ENCODE measurements at regions not wholly inside any gene's neighbourhood (a gene's known extent, or its start where the extent isn't known, plus 50 kb on each side); places are given as distances from the start of the nearest gene placed in this dataset.
A peak's percentile ranks its signal among the peaks of the same experiment; 100 is the strongest.

DNA sequence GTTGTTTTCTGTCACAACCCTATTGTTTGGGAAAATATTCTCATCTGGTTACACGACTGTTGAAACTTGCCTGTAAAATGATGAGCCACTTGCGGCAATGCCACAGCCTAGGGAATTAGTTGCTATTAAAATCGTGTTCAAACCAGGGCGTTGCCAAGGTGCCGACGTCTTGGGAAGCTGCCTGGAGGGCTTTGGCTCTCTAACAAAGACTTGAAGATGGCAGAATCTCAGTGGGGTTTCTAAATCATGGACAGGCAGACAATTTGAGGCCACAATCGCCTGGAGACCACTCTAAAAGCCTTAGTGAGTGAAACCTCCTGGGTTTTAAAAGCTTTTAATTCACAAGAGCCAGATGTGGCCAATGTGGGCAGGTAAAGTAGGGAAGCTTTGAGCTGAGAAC lies 117.2 kb upstream of the BMAL1 start:
- Histone ChIP-seq H3K9ac (no peak overlapping the region), H3K4me1 (no peaks in the 10 kb centered on the region), H3K27ac (no peak overlapping the region), H3K9me3 (peaks cover 12% of the 10 kb centered on the region), H3K4me2 (no peak overlapping the region), H3K4me3 (no peak overlapping the region), H3K36me3 (no peaks in the 10 kb centered on the region), H4K20me1 (no peaks in the 10 kb centered on the region), H3K27me3 (no peaks in the 10 kb centered on the region)
- TF ChIP-seq Cebpa-rat (IDR thresholded peaks at IDR 0.05), result no peak

DNA sequence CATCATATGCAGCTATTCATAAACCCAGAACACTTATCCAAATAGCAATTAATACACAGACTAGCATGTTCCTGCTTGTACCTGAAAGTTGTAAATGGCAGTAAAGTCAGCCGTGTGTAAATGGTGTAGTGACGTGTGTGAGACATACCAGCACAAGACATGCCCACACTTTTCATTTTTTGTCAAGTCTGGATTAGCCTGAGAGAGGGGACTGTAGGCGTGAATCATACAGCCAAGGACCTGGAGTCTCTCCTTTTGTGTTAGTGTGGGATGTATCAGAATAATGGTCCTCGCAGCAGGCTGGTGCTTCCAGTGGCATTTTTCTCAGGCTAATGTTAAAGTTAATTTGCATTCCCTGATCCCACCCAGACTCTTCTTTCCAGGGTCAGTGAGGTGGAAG lies 116.8 kb upstream of the BMAL1 start:
- H3K9me3 ChIP-seq, result peaks cover 7% of the 10 kb centered on the region; the same call in 1 of the 2 replicates
- no peaks in the 10 kb centered on the region for H4K20me1 ChIP-seq
- TF ChIP-seq Cebpa-rat (IDR thresholded peaks at IDR 0.05), result no peak
- no peak overlapping the region for H3K27ac ChIP-seq
- H3K9ac ChIP-seq, result no peak overlapping the region
- H3K4me2 ChIP-seq, result no peak overlapping the region
- H3K4me1 ChIP-seq, result no peaks in the 10 kb centered on the region
- H3K36me3 ChIP-seq, result no peaks in the 10 kb centered on the region
- H3K4me3 ChIP-seq, result no peak overlapping the region
- H3K27me3 ChIP-seq, result no peaks in the 10 kb centered on the region

DNA sequence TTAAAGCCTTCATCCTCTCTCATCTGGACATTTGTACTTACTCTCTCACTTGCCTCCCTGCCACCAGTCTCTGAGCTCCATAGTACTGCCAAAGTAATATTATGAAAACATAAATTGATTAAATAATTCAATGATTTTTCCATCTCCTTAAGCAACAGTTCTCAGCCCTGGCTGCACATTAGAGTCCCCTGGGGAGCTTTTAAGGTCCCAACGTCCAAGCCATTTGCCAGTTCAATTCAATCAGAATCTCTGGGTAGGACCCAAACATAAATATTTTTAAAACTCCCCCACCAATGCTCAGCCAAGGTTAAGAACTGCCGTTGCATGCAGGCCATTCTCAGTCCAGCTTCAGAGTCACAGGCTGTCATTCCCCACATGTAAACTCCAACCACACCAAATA lies 114.4 kb upstream of the BMAL1 start:
- no peaks in the 10 kb centered on the region for H3K4me1 ChIP-seq
- H4K20me1 ChIP-seq, result no peaks in the 10 kb centered on the region
- no peak overlapping the region for H3K27ac ChIP-seq
- no peak for TF ChIP-seq Cebpa-rat (IDR thresholded peaks at IDR 0.05)
- H3K36me3 ChIP-seq, result no peaks in the 10 kb centered on the region
- no peak overlapping the region for H3K4me2 ChIP-seq
- H3K4me3 ChIP-seq, result no peak overlapping the region
- no peaks in the 10 kb centered on the region for H3K9me3 ChIP-seq
- H3K9ac ChIP-seq, result no peak overlapping the region
- H3K27me3 ChIP-seq, result no peaks in the 10 kb centered on the region

DNA sequence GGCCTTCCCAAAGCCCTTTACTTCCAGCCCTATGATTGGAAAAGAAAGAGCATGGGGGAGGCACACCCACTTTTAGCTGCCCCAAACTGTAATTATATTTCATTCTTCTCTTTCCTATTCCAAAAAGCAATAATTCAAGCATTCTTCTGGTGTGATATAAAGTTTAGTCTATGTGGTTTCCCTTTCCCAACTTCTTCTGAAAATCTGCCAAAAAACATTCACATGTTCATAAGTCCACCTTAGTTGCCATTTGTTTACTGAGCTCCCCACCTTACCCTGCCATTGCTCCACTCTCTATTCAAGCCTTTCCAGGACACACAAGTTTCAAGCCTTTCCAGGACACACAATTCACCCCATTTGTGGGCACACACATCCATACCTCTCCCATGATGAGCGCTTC lies 111.6 kb upstream of the BMAL1 start:
- no peaks in the 10 kb centered on the region for H3K9me3 ChIP-seq
- no peaks in the 10 kb centered on the region for H4K20me1 ChIP-seq
- H3K4me3 ChIP-seq, result no peak overlapping the region
- H3K4me1 ChIP-seq, result no peaks in the 10 kb centered on the region
- no peaks in the 10 kb centered on the region for H3K36me3 ChIP-seq
- no peaks in the 10 kb centered on the region for H3K27me3 ChIP-seq
- TF ChIP-seq Cebpa-rat (IDR thresholded peaks at IDR 0.05), result no peak
- H3K4me2 ChIP-seq, result no peak overlapping the region
- H3K27ac ChIP-seq, result no peak overlapping the region
- H3K9ac ChIP-seq, result no peak overlapping the region

DNA sequence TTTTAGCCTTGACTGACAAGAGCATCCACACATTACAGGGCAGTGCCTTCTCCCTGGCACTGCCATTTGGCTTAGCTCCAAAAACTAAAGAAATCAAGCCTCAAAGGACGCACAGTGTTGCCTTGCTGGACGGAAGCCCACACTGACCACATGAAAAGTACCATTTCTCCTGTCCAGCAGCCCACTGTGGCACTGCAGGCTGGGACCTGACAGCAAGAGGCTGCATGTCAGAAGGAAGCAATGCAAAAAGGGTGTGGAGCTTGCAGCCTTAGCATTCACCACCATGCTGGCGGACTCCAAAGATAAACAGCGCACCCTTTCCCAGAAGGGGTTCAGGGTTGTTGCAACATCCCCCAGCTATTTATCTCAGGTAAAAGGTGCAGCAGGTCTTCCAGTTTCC lies 109.3 kb upstream of the BMAL1 start:
- Histone ChIP-seq H4K20me1 (no peaks in the 10 kb centered on the region), H3K36me3 (no peaks in the 10 kb centered on the region), H3K27me3 (no peaks in the 10 kb centered on the region), H3K4me1 (no peaks in the 10 kb centered on the region), H3K9me3 (no peaks in the 10 kb centered on the region), H3K4me3 (no peak overlapping the region), H3K27ac (no peak overlapping the region), H3K4me2 (no peak overlapping the region), H3K9ac (no peak overlapping the region)
- TF ChIP-seq Cebpa-rat (IDR thresholded peaks at IDR 0.05), result no peak

DNA sequence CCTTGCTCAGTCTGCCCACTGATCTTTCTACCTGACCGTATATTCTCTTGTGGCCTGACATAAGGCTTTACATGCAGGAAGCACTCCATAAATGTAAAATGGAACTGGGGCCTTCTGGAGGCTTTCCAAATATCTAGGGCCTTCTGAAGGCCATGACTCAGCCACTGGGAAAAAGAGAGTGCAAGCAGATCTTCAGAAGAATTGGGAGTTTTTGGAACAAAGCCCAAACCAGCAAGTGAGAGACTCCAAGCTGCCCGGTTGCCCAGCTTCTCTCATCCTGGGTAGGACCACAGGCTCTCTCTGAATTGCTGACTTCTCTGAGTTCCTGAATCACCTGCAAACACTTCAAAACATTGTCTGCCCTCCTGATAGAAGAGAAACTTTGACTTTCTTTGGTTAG lies 107.9 kb upstream of the BMAL1 start:
- H3K36me3 ChIP-seq, result no peaks in the 10 kb centered on the region
- H3K9ac ChIP-seq, result no peak overlapping the region
- no peak overlapping the region for H3K27ac ChIP-seq
- no peaks in the 10 kb centered on the region for H4K20me1 ChIP-seq
- H3K4me1 ChIP-seq, result no peaks in the 10 kb centered on the region
- no peaks in the 10 kb centered on the region for H3K27me3 ChIP-seq
- H3K4me3 ChIP-seq, result no peak overlapping the region
- H3K9me3 ChIP-seq, result no peaks in the 10 kb centered on the region
- H3K4me2 ChIP-seq, result no peak overlapping the region
- TF ChIP-seq Cebpa-rat (IDR thresholded peaks at IDR 0.05), result no peak

DNA sequence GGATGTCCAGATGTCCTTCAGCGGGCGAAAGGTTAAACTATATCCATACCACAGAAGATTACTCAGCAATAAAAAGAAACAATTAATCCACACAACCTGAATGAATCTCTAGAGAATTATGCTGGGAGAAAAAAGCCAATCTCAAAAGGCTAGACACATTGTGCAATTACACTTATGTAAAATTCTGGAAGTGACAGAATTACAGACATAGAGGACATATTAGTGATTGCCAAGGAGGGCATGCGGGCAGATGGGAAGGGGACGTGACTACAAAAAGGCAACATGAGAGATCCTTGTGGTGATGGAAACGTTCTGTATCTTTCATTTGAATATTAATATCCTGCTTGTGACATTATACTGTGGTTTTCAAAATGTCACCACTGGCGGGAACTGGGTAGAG lies 103.5 kb upstream of the BMAL1 start:
- Histone ChIP-seq H3K4me1 (no peaks in the 10 kb centered on the region), H3K4me2 (no peak overlapping the region), H3K36me3 (no peaks in the 10 kb centered on the region), H3K9ac (no peak overlapping the region), H4K20me1 (no peaks in the 10 kb centered on the region), H3K27me3 (no peaks in the 10 kb centered on the region), H3K4me3 (no peak overlapping the region), H3K27ac (no peak overlapping the region), H3K9me3 (no peaks in the 10 kb centered on the region)
- no peak for TF ChIP-seq Cebpa-rat (IDR thresholded peaks at IDR 0.05)

DNA sequence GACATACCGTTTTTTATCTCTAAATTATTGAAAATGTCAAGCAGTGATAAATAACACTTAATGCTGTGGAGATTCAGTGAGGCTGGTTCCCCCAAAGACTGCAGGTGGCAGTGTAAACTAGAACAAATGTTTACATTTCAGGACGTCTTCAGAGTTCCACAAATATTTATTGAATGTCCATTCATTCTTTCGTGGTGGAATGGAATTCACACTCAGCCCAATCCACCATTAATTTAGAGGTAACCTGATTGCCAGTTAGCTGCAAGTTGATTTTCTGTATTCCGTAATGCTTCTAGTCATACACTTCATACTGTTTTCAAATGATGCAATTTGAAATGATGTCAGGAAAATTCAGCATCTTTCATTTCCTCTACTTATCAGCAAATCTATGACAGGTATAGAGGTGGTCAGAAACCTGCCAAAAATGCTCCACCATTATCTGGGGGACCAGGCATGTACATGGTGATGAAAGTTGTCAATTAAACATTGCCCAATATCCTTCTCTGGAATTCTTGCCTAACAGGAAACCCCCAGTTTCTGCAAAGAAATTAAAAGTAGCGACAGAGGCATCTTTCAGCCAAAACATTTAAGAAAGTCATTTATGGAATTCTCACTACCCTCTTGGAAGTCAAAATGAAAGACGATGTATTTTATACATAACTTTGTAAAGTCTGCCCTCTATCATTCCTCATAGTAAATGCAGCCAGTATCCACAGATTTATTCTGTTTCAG lies 94.3 kb upstream of the BMAL1 start:
- Histone ChIP-seq H3K9ac (no peak overlapping the region), H3K27ac (no peak overlapping the region), H3K4me1 (peaks cover 6% of the 10 kb centered on the region), H4K20me1 (no peaks in the 10 kb centered on the region), H3K4me2 (peak overlapping the region; percentile 49), H3K36me3 (no peaks in the 10 kb centered on the region), H3K4me3 (no peak overlapping the region; the same call in 1 of the 2 replicates), H3K9me3 (0 out of 2 replicates have a peak, but pooled peaks cover 2% of the 10 kb centered on the region), H3K27me3 (no peaks in the 10 kb centered on the region)
- TF ChIP-seq Cebpa-rat (IDR thresholded peaks at IDR 0.05), result no peak

DNA sequence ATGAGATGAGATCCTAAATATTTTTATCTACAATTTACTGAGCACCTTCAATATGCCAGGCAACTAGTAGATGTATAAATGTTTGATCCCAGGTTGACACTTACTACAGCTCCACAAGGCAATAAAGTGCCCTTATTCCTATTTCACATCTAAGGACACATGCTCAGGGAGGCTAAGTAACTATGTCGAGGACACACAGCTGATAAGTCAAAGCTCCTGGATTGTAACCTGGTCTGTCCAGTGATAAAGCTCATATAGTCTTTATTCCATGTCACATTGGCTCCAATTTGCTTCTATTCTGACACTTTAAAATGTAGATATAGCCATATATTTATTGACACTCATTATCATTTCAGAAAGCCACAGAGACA lies 93.8 kb upstream of the BMAL1 start:
- H3K9ac ChIP-seq, result no peak overlapping the region
- H3K4me1 ChIP-seq, result peaks cover 6% of the 10 kb centered on the region
- no peak for TF ChIP-seq Cebpa-rat (IDR thresholded peaks at IDR 0.05)
- H3K36me3 ChIP-seq, result no peaks in the 10 kb centered on the region
- H3K4me2 ChIP-seq, result no peak overlapping the region
- H3K9me3 ChIP-seq, result 0 out of 2 replicates have a peak, but pooled peaks cover 5% of the 10 kb centered on the region
- H3K27me3 ChIP-seq, result no peaks in the 10 kb centered on the region
- no peak overlapping the region for H3K4me3 ChIP-seq
- no peak overlapping the region for H3K27ac ChIP-seq
- no peaks in the 10 kb centered on the region for H4K20me1 ChIP-seq

DNA sequence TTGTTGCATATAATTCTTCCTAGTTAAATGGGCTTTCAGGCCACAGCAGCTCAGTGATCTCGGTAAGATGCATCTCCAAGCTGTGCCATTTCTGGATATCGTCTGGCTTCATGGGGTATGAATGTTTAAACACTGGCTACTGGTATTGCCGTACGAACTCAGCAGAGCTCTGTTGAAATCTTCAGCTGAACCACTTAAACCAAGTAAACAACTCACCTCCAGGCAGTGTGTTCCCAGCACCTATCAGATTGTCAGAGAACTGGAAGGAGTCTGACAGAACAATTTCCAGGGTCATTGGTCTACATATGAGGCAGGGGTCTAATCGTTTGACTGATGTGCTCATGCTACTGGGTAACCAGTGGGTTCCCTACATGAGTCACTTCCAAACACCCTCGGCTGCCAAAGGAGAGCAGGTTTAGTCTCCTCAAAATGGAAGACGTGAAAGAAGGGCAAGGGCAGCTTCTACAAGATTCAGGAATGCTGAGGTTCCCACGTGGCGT lies 93.2 kb upstream of the BMAL1 start:
- no peaks in the 10 kb centered on the region for H3K36me3 ChIP-seq
- no peak overlapping the region for H3K27ac ChIP-seq
- H3K4me1 ChIP-seq, result peaks cover 6% of the 10 kb centered on the region
- no peak for TF ChIP-seq Cebpa-rat (IDR thresholded peaks at IDR 0.05)
- H3K9ac ChIP-seq, result no peak overlapping the region
- H3K9me3 ChIP-seq, result 0 out of 2 replicates have a peak, but pooled peaks cover 5% of the 10 kb centered on the region
- no peaks in the 10 kb centered on the region for H3K27me3 ChIP-seq
- no peaks in the 10 kb centered on the region for H4K20me1 ChIP-seq
- no peak overlapping the region for H3K4me2 ChIP-seq
- no peak overlapping the region for H3K4me3 ChIP-seq
